ENCODE measurements at regions not wholly inside any gene's neighbourhood (a gene's known extent, or its start where the extent isn't known, plus 50 kb on each side); places are given as distances from the start of the nearest gene placed in this dataset.

DNA sequence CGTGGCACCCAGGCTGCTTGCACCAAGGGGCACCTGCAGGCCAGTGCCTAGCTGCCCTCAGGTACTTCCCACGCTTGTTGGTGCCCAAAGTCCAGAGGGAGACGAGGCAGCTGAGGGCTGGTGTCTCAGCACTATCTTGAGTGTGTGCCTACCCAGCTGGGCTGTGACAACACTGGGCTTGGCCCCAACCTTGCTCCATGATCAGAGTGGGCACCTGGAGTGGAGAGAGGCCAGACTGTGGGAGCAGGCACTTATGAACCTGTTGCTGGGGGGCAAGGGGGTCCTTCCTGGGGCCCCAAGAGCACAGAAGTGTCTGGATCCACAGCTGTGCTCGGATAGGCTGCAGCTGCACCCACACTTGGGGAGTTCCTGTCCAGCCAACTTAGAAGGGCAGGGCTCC, 314.7 kb downstream of the KCNJ2 start:
- TF ChIP-seq, protein P1, sequence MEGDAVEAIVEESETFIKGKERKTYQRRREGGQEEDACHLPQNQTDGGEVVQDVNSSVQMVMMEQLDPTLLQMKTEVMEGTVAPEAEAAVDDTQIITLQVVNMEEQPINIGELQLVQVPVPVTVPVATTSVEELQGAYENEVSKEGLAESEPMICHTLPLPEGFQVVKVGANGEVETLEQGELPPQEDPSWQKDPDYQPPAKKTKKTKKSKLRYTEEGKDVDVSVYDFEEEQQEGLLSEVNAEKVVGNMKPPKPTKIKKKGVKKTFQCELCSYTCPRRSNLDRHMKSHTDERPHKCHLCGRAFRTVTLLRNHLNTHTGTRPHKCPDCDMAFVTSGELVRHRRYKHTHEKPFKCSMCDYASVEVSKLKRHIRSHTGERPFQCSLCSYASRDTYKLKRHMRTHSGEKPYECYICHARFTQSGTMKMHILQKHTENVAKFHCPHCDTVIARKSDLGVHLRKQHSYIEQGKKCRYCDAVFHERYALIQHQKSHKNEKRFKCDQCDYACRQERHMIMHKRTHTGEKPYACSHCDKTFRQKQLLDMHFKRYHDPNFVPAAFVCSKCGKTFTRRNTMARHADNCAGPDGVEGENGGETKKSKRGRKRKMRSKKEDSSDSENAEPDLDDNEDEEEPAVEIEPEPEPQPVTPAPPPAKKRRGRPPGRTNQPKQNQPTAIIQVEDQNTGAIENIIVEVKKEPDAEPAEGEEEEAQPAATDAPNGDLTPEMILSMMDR (IDR thresholded peaks at IDR 0.05; ENCODE audit: control extremely low read depth in 1 of 3, insufficient read depth in 1 of 3, low read depth in 1 of 3, low read length in 3 of 3), result no peak
- TF ChIP-seq POLR2A (IDR thresholded peaks at IDR 0.05; ENCODE audit: control extremely low read depth in 1 of 2, low read depth in 2 of 2, low read length in 2 of 2), result no peak
- no peak for TF ChIP-seq SRF (IDR thresholded peaks at IDR 0.05; ENCODE audit: low read depth, low read length)
- no peak for TF ChIP-seq EZH2 (IDR thresholded peaks at IDR 0.05; ENCODE audit: low read depth, low read length, severe bottlenecking)
- no peak for TF ChIP-seq RAD21 (IDR thresholded peaks at IDR 0.05 in 1 of 2, conservative IDR thresholded peaks at IDR 0.05 in 1 of 2; ENCODE audit: low read depth in 2 of 2, low read length in 2 of 2)
- no peak for TF ChIP-seq SP1 (IDR thresholded peaks at IDR 0.05; ENCODE audit: low read depth, low read length)
- no peak for TF ChIP-seq MAFK (IDR thresholded peaks at IDR 0.05; ENCODE audit: low read depth, low read length)
- TF ChIP-seq RBBP5 (IDR thresholded peaks at IDR 0.05; ENCODE audit: borderline replicate concordance, low read depth, low read length), result no peak
- no peak for TF ChIP-seq GTF2F1 (IDR thresholded peaks at IDR 0.05; ENCODE audit: borderline replicate concordance, low read depth, low read length)
- no peak for TF ChIP-seq SIN3A (conservative IDR thresholded peaks at IDR 0.05 in 1 of 2, IDR thresholded peaks at IDR 0.05 in 1 of 2; ENCODE audit: low read depth in 1 of 2, low read length in 2 of 2)
- no peak for TF ChIP-seq JUN (IDR thresholded peaks at IDR 0.05; ENCODE audit: low read depth, low read length)
- TF ChIP-seq BRCA1 (IDR thresholded peaks at IDR 0.05; ENCODE audit: low read depth, low read length), result no peak
- TF ChIP-seq EP300 (IDR thresholded peaks at IDR 0.05; ENCODE audit: borderline replicate concordance in 1 of 2, low read depth in 2 of 2, low read length in 2 of 2), result no peak
- TF ChIP-seq RFX5 (IDR thresholded peaks at IDR 0.05; ENCODE audit: borderline replicate concordance, low read depth, low read length), result no peak
